Renal cortical epithelial cell (primary cell): ENCODE measurements at regions not wholly inside any gene's neighbourhood (a gene's known extent, or its start where the extent isn't known, plus 50 kb on each side); places are given as distances from the start of the nearest gene placed in this dataset.
"Not testable (repeated sequence)": the region's sequence is repeated elsewhere in the genome, so short reads cannot be mapped to it uniquely, and the experiment has no call there.

Source experiments
- DNase-seq: peaks from one replicate; pipeline ENCODE4 v3.0.0-alpha.2; 2011; ENCODE audit warnings: low read depth

DNA sequence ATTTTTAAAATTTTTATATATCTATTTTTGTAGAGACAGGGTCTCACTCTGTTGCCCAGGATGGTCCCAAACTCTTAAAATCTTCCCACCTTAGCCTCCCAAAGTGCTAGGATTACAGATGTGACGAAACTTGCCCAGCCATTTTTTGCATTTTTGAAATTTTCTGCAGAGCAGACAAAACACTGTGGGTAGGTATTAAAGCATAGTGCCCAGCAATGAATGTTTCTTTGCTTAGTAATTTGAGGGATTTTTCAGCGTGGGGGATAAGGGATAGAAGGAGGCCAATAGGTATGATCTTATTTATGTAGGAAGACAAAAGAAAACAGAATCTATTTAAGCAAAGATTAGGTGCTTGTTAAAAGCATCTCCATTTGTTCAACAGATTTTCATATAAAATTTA is 446.8 kb upstream of the DPH6 start:
- no peak for DNase-seq

- DNase-seq = no peak
Observed at GRCh38 chr15:35993196-35993595, 447.2 kb upstream of the DPH6 start.

- no peak for DNase-seq
Observed at GRCh38 chr15:35994876-35995275, 448.9 kb upstream of the DPH6 start.

GRCh38 chr15:35998663-35999602 is 453.0 kb upstream of the DPH6 start:
- DNase-seq = peak; percentile 17

DNA sequence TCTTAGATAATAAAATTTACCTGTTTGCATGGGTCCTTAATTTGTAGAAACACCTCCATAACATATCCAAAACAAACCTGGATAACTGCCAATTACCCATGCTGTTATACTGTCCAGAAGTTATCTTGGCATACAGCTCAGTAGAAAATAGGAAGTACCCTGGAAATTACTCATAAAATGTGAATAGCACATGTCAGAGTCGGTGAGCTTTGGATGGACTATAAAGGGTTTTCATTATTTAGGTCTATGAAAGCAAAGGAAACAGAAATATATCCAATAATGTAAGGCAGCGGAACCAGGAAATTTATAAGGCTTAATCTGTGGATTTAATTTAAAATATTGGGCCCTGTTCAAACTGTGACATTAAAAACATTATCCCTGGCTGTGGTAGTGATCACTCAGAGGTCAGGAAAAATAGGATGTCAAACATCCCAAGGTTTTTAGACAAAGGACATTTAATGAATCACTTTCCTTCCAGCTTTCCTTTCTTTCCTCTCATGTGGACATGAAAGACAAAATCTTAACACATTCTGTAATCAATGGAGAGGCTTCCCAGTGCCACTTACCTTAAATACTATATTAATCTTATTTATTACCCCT is 459.0 kb upstream of the DPH6 start:
- DNase-seq = no peak

- no peak for DNase-seq
Observed at GRCh38 chr15:36005542-36005941, 459.6 kb upstream of the DPH6 start.

DNA sequence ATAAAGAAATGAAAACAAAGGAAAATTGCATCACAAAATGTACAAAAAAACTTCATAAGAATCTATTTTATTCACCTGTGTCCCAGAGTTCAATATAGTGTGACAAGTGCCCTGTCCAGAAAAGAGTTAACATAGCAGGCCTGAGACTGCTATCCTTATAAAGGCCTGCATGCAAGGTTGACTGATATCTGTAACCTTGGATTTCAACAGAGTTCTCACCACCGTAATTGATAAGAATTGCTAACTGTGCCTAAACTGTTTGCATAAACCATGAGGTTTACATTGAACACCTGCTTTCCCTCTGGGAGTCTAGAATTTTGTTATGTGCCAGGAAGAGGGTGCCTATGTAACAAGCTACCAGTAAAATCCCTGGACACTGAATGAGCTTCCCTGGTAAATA is 461.7 kb upstream of the DPH6 start:
- no peak for DNase-seq

DNA sequence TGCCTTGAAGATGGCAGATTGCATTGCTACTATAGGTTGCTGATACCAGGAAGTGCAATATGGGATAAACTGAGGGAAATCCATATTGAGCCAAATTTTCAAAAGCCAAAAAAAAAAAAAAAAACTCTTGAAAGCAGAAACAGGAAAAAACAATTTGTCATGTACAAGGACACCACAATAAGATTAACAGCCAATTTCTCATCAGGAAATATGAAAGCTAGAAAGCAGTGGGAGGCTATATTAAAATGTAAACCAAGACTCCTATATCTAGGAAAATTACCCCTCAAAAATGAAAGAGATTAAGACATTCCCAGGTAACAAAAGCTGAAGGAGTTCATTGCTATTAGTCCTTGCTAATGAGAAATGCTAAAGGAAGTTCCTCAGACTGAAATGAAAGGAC is 462.8 kb upstream of the DPH6 start:
- DNase-seq = no peak

GRCh38 chr15:36024031-36024688 is 478.2 kb upstream of the DPH6 start:
- no peak for DNase-seq

DNA sequence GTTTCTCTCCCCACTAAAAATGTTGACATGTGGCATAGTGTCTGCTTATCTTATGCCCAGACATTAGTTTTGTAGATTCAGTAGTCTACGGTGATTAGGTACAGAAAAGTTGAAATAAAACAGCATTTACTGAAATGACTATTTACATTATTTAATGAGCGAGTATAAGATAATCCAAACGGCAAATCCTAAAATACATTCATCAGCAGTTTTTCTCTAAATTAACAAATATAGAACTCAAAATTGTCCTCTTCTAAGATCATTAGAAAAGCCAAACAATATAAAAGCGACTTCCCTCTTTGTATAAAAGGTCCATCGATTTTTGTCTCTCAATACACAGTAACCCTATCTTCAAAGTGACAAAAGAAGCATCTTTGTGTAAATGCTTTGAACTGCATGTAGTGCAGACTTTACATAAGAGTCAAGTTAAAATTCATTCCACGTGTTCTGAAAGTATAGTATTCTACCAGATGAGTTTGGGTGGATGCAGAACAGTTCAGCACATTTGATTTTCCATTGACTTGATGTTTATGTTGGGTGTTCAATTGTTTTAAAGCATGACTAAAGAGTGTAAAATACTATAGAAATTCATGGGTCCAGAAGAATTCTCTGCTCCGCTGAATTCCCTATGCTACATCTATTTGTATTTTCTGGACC is 480.8 kb upstream of the DPH6 start:
- no peak for DNase-seq

- DNase-seq = no peak
Observed at GRCh38 chr15:36029606-36030210, 483.7 kb upstream of the DPH6 start.

DNA sequence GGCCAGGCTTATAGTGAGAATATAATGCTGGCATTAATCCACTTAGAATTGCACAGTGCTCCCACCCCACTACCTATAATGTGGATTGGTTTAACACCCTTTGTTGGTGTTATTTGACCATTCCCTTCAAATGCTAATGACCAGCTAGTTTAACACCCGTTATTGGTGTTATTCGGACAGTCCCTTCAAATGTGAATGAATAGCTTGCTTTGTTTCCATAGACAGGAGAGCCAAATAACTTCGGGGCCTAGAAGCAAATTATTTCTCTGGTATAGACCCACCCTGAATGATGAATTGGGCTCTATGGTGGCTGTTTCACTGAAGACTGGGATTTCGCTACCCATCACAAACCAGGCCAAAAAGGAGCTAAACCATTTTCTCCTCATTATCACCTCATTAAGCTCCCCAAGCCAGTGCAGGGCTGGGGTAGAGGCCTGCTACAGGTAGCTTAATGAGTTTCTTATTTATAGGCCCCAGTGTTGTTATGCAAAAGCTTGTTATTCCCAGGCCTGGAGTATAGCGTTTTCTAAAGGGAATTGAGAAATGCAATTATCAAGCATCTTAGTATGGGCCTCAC is 494.1 kb upstream of the DPH6 start:
- DNase-seq = no peak

DNA sequence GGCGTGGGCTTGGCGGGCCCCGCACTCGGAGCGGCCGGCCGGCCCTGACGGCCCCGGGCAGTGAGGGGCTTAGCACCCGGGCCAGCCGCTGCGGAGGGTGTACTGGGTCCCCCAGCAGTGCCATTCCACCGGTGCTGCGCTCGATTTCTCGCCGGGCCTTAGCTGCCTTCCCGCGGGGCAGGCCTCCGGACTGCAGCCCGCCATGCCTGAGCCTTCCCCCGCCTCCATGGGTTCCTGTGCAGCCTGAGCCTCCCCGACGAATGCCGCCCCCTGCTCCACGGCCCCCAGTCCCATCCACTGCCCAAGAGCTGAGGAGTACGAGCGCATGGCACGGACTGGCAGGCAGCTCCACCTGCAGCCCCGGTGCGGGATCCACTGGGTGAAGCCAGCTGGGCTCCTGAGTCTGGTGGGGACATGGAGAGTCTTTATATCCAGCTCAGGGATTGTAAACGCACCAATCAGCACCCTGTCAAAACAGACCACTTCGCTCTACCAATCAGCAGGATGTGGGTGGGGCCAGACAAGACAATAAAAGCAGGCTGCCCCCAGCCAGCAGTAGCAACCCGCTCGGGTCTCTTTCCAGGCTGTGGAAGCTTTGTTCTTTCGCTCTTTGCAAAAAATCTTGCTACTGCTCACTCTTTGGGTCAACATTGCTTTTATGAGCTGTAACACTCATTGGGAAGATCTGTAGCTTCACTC is 501.2 kb upstream of the DPH6 start:
- not testable (repeated sequence) for DNase-seq

GRCh38 chr15:36050899-36051298 is 504.9 kb upstream of the DPH6 start:
- DNase-seq = no peak

GRCh38 chr15:36052641-36053040 is 506.7 kb upstream of the DPH6 start:
- DNase-seq = peak; percentile 19

DNA sequence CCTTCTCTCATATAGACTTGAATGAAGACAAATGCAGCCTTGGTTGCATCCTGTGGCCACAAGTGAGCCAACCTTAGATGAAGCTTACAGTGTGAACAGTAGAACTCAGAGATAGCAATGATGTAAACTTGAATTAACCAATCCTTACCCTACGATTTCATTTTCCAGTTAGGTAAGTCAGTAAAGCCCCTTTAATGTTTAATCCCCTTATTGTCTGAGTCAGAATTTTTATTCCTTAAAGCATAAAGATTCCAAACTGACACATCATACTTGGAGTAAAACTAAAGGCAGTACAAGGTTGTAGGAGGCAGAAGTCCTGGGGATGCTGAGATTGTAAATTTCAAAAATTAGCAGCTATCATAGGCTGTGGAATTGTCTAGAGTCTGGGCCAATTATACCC is 507.8 kb upstream of the DPH6 start:
- peak; percentile 33 for DNase-seq

DNA sequence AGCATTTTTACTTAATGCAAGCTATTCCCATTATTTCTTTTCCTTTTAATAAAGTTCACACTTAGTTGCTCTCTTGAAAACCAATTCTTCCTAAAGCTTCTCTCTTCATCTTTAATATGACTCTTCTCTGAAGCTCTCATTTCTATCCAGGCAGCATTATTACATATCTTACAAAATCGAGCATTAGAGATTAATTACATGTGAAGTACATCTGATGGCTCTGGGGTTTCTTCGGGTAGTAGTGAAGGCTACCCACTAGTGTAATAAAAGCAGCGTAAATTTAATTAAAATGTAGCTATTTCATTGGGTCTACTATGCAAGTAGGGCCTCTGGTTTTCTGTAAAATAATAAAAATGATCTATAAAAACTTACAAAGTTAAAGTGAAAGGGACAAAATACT is 513.6 kb upstream of the DPH6 start:
- DNase-seq = no peak

DNA sequence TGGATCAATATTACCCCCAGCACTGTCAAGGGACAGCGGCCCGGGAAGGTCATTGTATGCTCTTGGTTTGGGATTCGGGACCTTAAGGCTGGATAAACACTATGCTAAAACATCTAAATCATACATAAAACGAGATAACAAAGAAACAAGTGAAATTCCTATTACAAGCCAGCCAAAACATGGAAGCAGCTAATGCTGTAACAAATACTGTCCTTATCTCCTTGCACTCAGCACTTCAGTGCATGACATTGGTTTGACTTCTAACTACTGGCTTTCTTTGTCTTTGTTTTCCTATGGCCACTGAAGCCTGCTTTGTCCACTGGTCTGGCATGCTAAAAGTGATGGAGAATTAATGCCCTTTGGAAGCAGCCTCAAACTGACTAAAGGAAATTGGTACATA is 516.4 kb upstream of the DPH6 start:
- no peak for DNase-seq

DNA sequence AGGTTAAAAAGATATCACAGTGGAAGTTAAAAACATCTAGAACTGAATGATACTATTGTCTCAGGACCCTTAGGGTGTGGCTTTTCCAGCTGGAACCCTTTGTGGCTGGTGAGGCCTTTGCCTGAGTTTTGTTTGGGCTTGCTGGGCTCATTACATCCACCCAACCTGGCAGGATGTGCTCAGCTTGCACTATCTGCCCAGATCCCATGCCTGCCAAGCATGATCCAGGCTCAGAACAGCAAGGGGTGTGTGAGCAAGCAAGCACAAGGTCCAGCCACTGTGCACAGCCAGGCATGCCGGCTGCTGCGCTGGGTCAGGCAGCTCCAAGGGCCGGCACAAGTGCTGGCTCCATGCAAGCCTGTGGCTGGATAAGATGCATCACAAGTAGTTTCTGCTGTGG is 512.7 kb upstream of the CDIN1 start:
- DNase-seq = no peak

DNA sequence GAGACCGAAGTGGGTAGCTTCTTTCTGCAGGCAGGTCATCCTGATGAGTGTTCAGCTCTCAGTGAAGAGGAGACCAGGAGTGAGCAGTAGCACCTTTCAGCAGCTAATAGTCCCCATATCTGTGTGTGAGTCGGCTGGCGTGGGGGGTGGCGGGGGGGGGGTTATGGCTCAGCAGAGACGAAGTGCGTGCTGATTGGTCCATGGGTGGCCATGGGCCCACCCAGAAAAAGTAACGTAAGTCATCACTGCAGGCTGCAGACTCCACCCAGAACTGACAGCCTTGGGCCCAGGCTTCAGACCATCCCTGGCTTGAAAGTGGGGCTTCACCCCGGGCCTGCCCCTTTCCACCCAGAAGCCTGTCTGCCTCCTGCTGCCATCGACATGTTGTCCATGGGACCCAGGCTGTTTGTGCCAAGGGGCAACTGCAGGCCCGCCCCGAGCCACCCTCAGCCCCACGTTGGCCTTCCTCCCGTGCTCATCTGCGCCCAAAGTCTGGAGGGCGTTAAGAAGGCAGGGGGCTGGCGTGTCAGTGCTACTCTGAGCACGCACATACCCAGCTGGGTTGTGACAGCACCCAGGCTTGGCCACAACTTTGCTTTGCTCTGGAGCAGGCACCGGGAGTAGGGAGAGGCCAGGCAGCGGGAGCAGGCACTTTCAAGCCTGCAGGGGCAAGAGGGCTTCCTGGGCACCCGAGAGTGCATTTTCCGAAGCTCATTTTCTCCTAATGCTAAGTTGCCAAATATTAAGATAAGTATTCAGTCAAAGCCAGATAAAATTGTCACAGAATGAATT is 511.7 kb upstream of the CDIN1 start:
- DNase-seq = no peak
